OCI-LY1 (cell line): ENCODE measurements at regions not wholly inside any gene's neighbourhood (a gene's known extent, or its start where the extent isn't known, plus 50 kb on each side); places are given as distances from the start of the nearest gene placed in this dataset.

ENCODE experiments used
- EZH2 ChIP-seq: fragments of 200-600 bp; sonication (generic), shearing (Covaris generic); IDR thresholded peaks from 2 replicates; pipeline ENCODE4 v1.8.0; 2017; ENCODE audit warnings: borderline replicate concordance, mixed run types, mild to moderate bottlenecking, antibody characterized with exemption, low read length, moderate library complexity, mixed read lengths
- TF ChIP-seq, protein P1 (sequence below): fragments of 200-600 bp; sonication (generic), shearing (Covaris generic); IDR thresholded peaks from 2 replicates; pipeline ENCODE4 v1.5.1; 2017; ENCODE audit warnings: mild to moderate bottlenecking, antibody characterized with exemption, low read length, moderate library complexity, mixed read lengths

DNA sequence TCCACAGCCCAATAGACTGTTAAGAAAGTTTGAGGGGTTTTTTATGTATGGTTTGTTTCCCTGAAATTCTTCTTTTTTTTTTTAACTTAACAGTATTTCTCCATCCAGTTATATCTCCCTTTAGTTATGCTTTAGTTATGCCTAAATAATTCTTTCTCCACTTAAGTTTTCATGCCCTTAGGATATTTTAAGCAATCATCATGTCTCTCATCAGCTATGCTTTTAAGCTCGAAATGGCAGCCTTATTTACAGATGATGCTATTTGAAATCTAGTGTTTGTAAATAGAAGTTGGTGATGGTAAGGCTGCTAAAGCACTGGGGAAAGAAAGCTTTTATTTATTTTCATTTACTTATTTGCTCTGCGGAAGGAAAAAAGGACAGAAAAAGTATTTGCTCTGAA, 439.3 kb downstream of the TFAP2B start:
- TF ChIP-seq, protein P1, sequence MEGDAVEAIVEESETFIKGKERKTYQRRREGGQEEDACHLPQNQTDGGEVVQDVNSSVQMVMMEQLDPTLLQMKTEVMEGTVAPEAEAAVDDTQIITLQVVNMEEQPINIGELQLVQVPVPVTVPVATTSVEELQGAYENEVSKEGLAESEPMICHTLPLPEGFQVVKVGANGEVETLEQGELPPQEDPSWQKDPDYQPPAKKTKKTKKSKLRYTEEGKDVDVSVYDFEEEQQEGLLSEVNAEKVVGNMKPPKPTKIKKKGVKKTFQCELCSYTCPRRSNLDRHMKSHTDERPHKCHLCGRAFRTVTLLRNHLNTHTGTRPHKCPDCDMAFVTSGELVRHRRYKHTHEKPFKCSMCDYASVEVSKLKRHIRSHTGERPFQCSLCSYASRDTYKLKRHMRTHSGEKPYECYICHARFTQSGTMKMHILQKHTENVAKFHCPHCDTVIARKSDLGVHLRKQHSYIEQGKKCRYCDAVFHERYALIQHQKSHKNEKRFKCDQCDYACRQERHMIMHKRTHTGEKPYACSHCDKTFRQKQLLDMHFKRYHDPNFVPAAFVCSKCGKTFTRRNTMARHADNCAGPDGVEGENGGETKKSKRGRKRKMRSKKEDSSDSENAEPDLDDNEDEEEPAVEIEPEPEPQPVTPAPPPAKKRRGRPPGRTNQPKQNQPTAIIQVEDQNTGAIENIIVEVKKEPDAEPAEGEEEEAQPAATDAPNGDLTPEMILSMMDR: no peak
- no peak for TF ChIP-seq EZH2
